ENCODE measurements at regions not wholly inside any gene's neighbourhood (a gene's known extent, or its start where the extent isn't known, plus 50 kb on each side); places are given as distances from the start of the nearest gene placed in this dataset.
"Not testable (repeated sequence)": the region's sequence is repeated elsewhere in the genome, so short reads cannot be mapped to it uniquely, and the experiment has no call there.

- H3K9me3 ChIP-seq (ENCODE audit: control insufficient read depth, insufficient read depth, low read length); H3K4me3 ChIP-seq (ENCODE audit: low read depth, low read length); H3K9ac ChIP-seq (ENCODE audit: low read depth, low read length); H3K36me3 ChIP-seq (ENCODE audit: control insufficient read depth, insufficient read depth, low read length); H3K27me3 ChIP-seq (ENCODE audit: control insufficient read depth, insufficient read depth, low read length): not testable (repeated sequence)
- Histone ChIP-seq H3K27ac (ENCODE audit: low read depth, low read length) (peak overlapping the region; percentile 35), H3K4me1 (ENCODE audit: control insufficient read depth, insufficient read depth, low read length) (peaks cover 10% of the 10 kb centered on the region)
Measured at GRCh38 chr13:50755862-50756685, 87.4 kb downstream of the DLEU7 start.

GRCh38 chr13:50757008-50757407 is 86.5 kb downstream of the DLEU7 start:
- H3K4me1 ChIP-seq (ENCODE audit: control insufficient read depth, insufficient read depth, low read length), result peaks cover 10% of the 10 kb centered on the region
- no peak overlapping the region for H3K9ac ChIP-seq (ENCODE audit: low read depth, low read length)
- no peaks in the 10 kb centered on the region for H3K27me3 ChIP-seq (ENCODE audit: control insufficient read depth, insufficient read depth, low read length)
- no peak overlapping the region for H3K4me3 ChIP-seq (ENCODE audit: low read depth, low read length)
- no peaks in the 10 kb centered on the region; the same call in 1 of the 2 replicates for H3K9me3 ChIP-seq (ENCODE audit: control insufficient read depth, insufficient read depth, low read length)
- H3K36me3 ChIP-seq (ENCODE audit: control insufficient read depth, insufficient read depth, low read length), result no peaks in the 10 kb centered on the region
- H3K27ac ChIP-seq (ENCODE audit: low read depth, low read length), result peak overlapping the region; percentile 51

GRCh38 chr13:50758796-50759195 is 84.7 kb downstream of the DLEU7 start:
- Histone ChIP-seq H3K36me3 (ENCODE audit: control insufficient read depth, insufficient read depth, low read length) (no peaks in the 10 kb centered on the region), H3K27me3 (ENCODE audit: control insufficient read depth, insufficient read depth, low read length) (no peaks in the 10 kb centered on the region)

GRCh38 chr13:50760751-50761150 is 82.7 kb downstream of the DLEU7 start:
- peaks cover 10% of the 10 kb centered on the region for H3K4me1 ChIP-seq (ENCODE audit: control insufficient read depth, insufficient read depth, low read length)
- H3K36me3 ChIP-seq (ENCODE audit: control insufficient read depth, insufficient read depth, low read length), result no peaks in the 10 kb centered on the region
- no peaks in the 10 kb centered on the region; the same call in 1 of the 2 replicates for H3K9me3 ChIP-seq (ENCODE audit: control insufficient read depth, insufficient read depth, low read length)
- H3K27ac ChIP-seq (ENCODE audit: low read depth, low read length), result no peak overlapping the region
- no peak overlapping the region for H3K4me3 ChIP-seq (ENCODE audit: low read depth, low read length)
- H3K27me3 ChIP-seq (ENCODE audit: control insufficient read depth, insufficient read depth, low read length), result no peaks in the 10 kb centered on the region
- no peak overlapping the region for H3K9ac ChIP-seq (ENCODE audit: low read depth, low read length)

More at GRCh38 chr13:50758796-50759195, 84.7 kb downstream of the DLEU7 start:
- no peak overlapping the region for H3K27ac ChIP-seq (ENCODE audit: low read depth, low read length)
- no peak overlapping the region for H3K9ac ChIP-seq (ENCODE audit: low read depth, low read length)
- H3K4me3 ChIP-seq (ENCODE audit: low read depth, low read length), result no peak overlapping the region
- peaks cover 10% of the 10 kb centered on the region for H3K4me1 ChIP-seq (ENCODE audit: control insufficient read depth, insufficient read depth, low read length)
- H3K9me3 ChIP-seq (ENCODE audit: control insufficient read depth, insufficient read depth, low read length), result no peaks in the 10 kb centered on the region; the same call in 1 of the 2 replicates

GRCh38 chr13:50761406-50761805 is 82.1 kb downstream of the DLEU7 start:
- no peaks in the 10 kb centered on the region for H3K36me3 ChIP-seq (ENCODE audit: control insufficient read depth, insufficient read depth, low read length)
- no peak overlapping the region for H3K9ac ChIP-seq (ENCODE audit: low read depth, low read length)
- H3K4me3 ChIP-seq (ENCODE audit: low read depth, low read length), result no peak overlapping the region
- peaks cover 10% of the 10 kb centered on the region for H3K4me1 ChIP-seq (ENCODE audit: control insufficient read depth, insufficient read depth, low read length)
- no peaks in the 10 kb centered on the region for H3K27me3 ChIP-seq (ENCODE audit: control insufficient read depth, insufficient read depth, low read length)
- no peaks in the 10 kb centered on the region for H3K9me3 ChIP-seq (ENCODE audit: control insufficient read depth, insufficient read depth, low read length)
- H3K27ac ChIP-seq (ENCODE audit: low read depth, low read length), result no peak overlapping the region

- Histone ChIP-seq H3K9me3 (ENCODE audit: control insufficient read depth, insufficient read depth, low read length) (no peaks in the 10 kb centered on the region), H3K4me3 (ENCODE audit: low read depth, low read length) (no peak overlapping the region), H3K36me3 (ENCODE audit: control insufficient read depth, insufficient read depth, low read length) (no peaks in the 10 kb centered on the region), H3K9ac (ENCODE audit: low read depth, low read length) (no peak overlapping the region), H3K27ac (ENCODE audit: low read depth, low read length) (no peak overlapping the region), H3K27me3 (ENCODE audit: control insufficient read depth, insufficient read depth, low read length) (no peaks in the 10 kb centered on the region), H3K4me1 (ENCODE audit: control insufficient read depth, insufficient read depth, low read length) (no peaks in the 10 kb centered on the region)
Measured at GRCh38 chr13:50762969-50763567, 80.4 kb downstream of the DLEU7 start.

- Histone ChIP-seq H3K27ac (ENCODE audit: low read depth, low read length) (no peak overlapping the region), H3K4me3 (ENCODE audit: low read depth, low read length) (no peak overlapping the region), H3K9ac (ENCODE audit: low read depth, low read length) (no peak overlapping the region), H3K9me3 (ENCODE audit: control insufficient read depth, insufficient read depth, low read length) (no peaks in the 10 kb centered on the region), H3K27me3 (ENCODE audit: control insufficient read depth, insufficient read depth, low read length) (no peaks in the 10 kb centered on the region), H3K36me3 (ENCODE audit: control insufficient read depth, insufficient read depth, low read length) (no peaks in the 10 kb centered on the region), H3K4me1 (ENCODE audit: control insufficient read depth, insufficient read depth, low read length) (no peaks in the 10 kb centered on the region)
Measured at GRCh38 chr13:50766013-50766412, 77.5 kb downstream of the DLEU7 start.

GRCh38 chr13:50766695-50767094 is 76.8 kb downstream of the DLEU7 start:
- Histone ChIP-seq H3K36me3 (ENCODE audit: control insufficient read depth, insufficient read depth, low read length) (no peaks in the 10 kb centered on the region), H3K9ac (ENCODE audit: low read depth, low read length) (no peak overlapping the region), H3K4me3 (ENCODE audit: low read depth, low read length) (no peak overlapping the region), H3K9me3 (ENCODE audit: control insufficient read depth, insufficient read depth, low read length) (no peaks in the 10 kb centered on the region), H3K27ac (ENCODE audit: low read depth, low read length) (no peak overlapping the region), H3K4me1 (ENCODE audit: control insufficient read depth, insufficient read depth, low read length) (no peaks in the 10 kb centered on the region), H3K27me3 (ENCODE audit: control insufficient read depth, insufficient read depth, low read length) (no peaks in the 10 kb centered on the region)

GRCh38 chr13:50772881-50773280 is 70.6 kb downstream of the DLEU7 start:
- not testable (repeated sequence) for H3K36me3 ChIP-seq (ENCODE audit: control insufficient read depth, insufficient read depth, low read length); H3K4me3 ChIP-seq (ENCODE audit: low read depth, low read length); H3K4me1 ChIP-seq (ENCODE audit: control insufficient read depth, insufficient read depth, low read length); H3K9ac ChIP-seq (ENCODE audit: low read depth, low read length); H3K27ac ChIP-seq (ENCODE audit: low read depth, low read length); H3K27me3 ChIP-seq (ENCODE audit: control insufficient read depth, insufficient read depth, low read length)
- H3K9me3 ChIP-seq (ENCODE audit: control insufficient read depth, insufficient read depth, low read length), result peaks cover 11% of the 10 kb centered on the region

Measured in HUES48 (cell line).